ENCODE measurements at regions not wholly inside any gene's neighbourhood (a gene's known extent, or its start where the extent isn't known, plus 50 kb on each side); places are given as distances from the start of the nearest gene placed in this dataset.

DNA sequence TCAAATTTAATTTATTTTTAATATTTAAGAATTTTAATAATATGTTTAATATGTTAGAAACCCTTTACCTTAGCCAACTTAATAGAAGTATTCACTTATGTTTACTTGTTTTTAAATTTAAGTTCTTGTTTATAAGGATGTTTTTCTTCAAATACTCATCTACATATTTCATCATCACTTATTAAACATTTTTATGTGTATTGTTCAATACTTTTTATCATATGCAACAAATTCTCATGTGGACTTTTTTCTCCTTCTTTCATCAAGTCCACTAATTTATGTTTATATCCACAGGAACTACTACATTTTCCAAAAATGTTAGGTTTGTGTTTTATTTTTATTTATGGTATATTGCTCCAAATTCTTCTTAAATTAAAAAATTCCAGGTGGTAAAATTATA lies 2113.1 kb upstream of the RAG2 start:
- no peak for ATAC-seq
- Histone ChIP-seq H3K79me2 (ENCODE audit: insufficient read depth, low read length) (no peaks in the 10 kb centered on the region), H2AFZ (ENCODE audit: low read depth, low read length, poor library complexity, severe bottlenecking) (no peak overlapping the region), H3K27ac (ENCODE audit: low read depth, low read length) (no peak overlapping the region), H3K27me3 (ENCODE audit: insufficient read depth, low read length) (no peaks in the 10 kb centered on the region), H3K4me2 (ENCODE audit: low read length) (no peak overlapping the region), H3K9me2 (ENCODE audit: insufficient read depth) (no peaks in the 10 kb centered on the region), H3K9me3 (ENCODE audit: control insufficient read depth in 1 of 2, insufficient read depth in 1 of 2, low read depth in 1 of 2, low read length in 2 of 2) (peaks cover 0 to 7% of the 10 kb centered on the region in 2 experiments; a peak in 2 of 4 replicates), H3K4me1 (ENCODE audit: control insufficient read depth in 1 of 2, insufficient read depth in 2 of 2, low read length in 2 of 2) (no peaks in the 10 kb centered on the region), H4K20me1 (ENCODE audit: insufficient read depth) (no peaks in the 10 kb centered on the region), H3K4me3 (replicated peaks in 1 of 2; ENCODE audit: low read depth in 1 of 2, low read length in 2 of 2) (no peak overlapping the region), H3K9ac (ENCODE audit: low read length) (no peak overlapping the region), H3K36me3 (ENCODE audit: control insufficient read depth in 1 of 2, insufficient read depth in 2 of 2, low read length in 2 of 2) (no peaks in the 10 kb centered on the region)
- RAD21 ChIA-PET (ENCODE audit: low non-redundant PET in 1 of 2, low total read pairs in 2 of 2, uncharacterized antibody in 2 of 2, unreplicated experiment in 2 of 2): no interaction called here
- CTCF ChIA-PET: no interaction called here
- TF ChIP-seq SRF (IDR thresholded peaks at IDR 0.05; ENCODE audit: low read depth) (no peak), POLR2AphosphoS5 (IDR thresholded peaks at IDR 0.05; ENCODE audit: low read depth, low read length) (no peak), JUND (IDR thresholded peaks at IDR 0.05) (no peak), FOSL1 (IDR thresholded peaks at IDR 0.05; ENCODE audit: low read depth) (no peak), YY1 (IDR thresholded peaks at IDR 0.05; ENCODE audit: extremely low read depth, insufficient replicate concordance, low read depth, low read length) (no peak), ELF1 (IDR thresholded peaks at IDR 0.05; ENCODE audit: borderline replicate concordance, low read depth) (no peak), ZFX (IDR thresholded peaks at IDR 0.05) (no peak), CBX3 (IDR thresholded peaks at IDR 0.05; ENCODE audit: low read depth) (no peak), EZH2 (IDR thresholded peaks at IDR 0.05) (no peak), EGR1 (IDR thresholded peaks at IDR 0.05; ENCODE audit: low read depth) (no peak), SP1 (IDR thresholded peaks at IDR 0.05; ENCODE audit: low read depth) (no peak), CEBPB (IDR thresholded peaks at IDR 0.05; ENCODE audit: low read depth) (no peak)
- TF ChIP-seq, protein P1, sequence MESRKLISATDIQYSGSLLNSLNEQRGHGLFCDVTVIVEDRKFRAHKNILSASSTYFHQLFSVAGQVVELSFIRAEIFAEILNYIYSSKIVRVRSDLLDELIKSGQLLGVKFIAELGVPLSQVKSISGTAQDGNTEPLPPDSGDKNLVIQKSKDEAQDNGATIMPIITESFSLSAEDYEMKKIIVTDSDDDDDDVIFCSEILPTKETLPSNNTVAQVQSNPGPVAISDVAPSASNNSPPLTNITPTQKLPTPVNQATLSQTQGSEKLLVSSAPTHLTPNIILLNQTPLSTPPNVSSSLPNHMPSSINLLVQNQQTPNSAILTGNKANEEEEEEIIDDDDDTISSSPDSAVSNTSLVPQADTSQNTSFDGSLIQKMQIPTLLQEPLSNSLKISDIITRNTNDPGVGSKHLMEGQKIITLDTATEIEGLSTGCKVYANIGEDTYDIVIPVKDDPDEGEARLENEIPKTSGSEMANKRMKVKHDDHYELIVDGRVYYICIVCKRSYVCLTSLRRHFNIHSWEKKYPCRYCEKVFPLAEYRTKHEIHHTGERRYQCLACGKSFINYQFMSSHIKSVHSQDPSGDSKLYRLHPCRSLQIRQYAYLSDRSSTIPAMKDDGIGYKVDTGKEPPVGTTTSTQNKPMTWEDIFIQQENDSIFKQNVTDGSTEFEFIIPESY (IDR thresholded peaks at IDR 0.05; ENCODE audit: extremely low read depth, insufficient replicate concordance, low read length): no peak
- TF ChIP-seq, protein P2, sequence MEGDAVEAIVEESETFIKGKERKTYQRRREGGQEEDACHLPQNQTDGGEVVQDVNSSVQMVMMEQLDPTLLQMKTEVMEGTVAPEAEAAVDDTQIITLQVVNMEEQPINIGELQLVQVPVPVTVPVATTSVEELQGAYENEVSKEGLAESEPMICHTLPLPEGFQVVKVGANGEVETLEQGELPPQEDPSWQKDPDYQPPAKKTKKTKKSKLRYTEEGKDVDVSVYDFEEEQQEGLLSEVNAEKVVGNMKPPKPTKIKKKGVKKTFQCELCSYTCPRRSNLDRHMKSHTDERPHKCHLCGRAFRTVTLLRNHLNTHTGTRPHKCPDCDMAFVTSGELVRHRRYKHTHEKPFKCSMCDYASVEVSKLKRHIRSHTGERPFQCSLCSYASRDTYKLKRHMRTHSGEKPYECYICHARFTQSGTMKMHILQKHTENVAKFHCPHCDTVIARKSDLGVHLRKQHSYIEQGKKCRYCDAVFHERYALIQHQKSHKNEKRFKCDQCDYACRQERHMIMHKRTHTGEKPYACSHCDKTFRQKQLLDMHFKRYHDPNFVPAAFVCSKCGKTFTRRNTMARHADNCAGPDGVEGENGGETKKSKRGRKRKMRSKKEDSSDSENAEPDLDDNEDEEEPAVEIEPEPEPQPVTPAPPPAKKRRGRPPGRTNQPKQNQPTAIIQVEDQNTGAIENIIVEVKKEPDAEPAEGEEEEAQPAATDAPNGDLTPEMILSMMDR (IDR thresholded peaks at IDR 0.05 in 2 of 3, conservative IDR thresholded peaks at IDR 0.05 in 1 of 3; ENCODE audit: borderline replicate concordance in 1 of 3, insufficient read depth in 1 of 3, low read depth in 2 of 3, low read length in 2 of 3): no peak
- TF ChIP-seq, protein P3, sequence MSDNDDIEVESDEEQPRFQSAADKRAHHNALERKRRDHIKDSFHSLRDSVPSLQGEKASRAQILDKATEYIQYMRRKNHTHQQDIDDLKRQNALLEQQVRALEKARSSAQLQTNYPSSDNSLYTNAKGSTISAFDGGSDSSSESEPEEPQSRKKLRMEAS (IDR thresholded peaks at IDR 0.05): no peak
- no TSS peak for BruUV-seq (replicated peaks)
- no peak for DNase-seq (ENCODE audit: low read depth, low spot score)
- intact Hi-C loops (cut with micrococcal nuclease): no loop called here
- POLR2A ChIA-PET: no interaction called here
